Stomach (tissue), 4 donors: ENCODE measurements at regions not wholly inside any gene's neighbourhood (a gene's known extent, or its start where the extent isn't known, plus 50 kb on each side); places are given as distances from the start of the nearest gene placed in this dataset.

Source experiments
- CTCF ChIP-seq, 7 experiments: fragments of 450-650 bp in 4 of 7; fragments of 200-600 bp in 3 of 7; sonication (generic) in 3 of 7; IDR thresholded peaks; one replicate each; pipeline ENCODE4 v1.5.1; 2016 to 2019; ENCODE audit warnings: antibody characterized with exemption in 7 of 7, control low read depth in 2 of 7, mild to moderate bottlenecking in 1 of 7
- POLR2A ChIP-seq, 4 donors: fragments of 450-650 bp; IDR thresholded peaks; one replicate each; pipeline ENCODE4 v1.6.1; 2016; ENCODE audit warnings: antibody characterized with exemption in 4 of 4, control low read depth in 2 of 4, mild to moderate bottlenecking in 1 of 4, moderate library complexity in 1 of 4

- no peak for TF ChIP-seq CTCF (IDR thresholded peaks at IDR 0.05)
- no peak for TF ChIP-seq POLR2A (IDR thresholded peaks at IDR 0.05)
These were observed 515.0 kb upstream of the ZMIZ1 start for GRCh38 chr10:78553792-78554191.
